PC-3 (cell line): ENCODE measurements at regions not wholly inside any gene's neighbourhood (a gene's known extent, or its start where the extent isn't known, plus 50 kb on each side); places are given as distances from the start of the nearest gene placed in this dataset.

Source experiments
- EZH2 ChIP-seq: fragments of 300-600 bp; sonication (generic); IDR thresholded peaks from one replicate; pipeline ENCODE4 v1.6.1; 2017; ENCODE audit warnings: antibody characterized with exemption, mild to moderate bottlenecking, low read length; ENCODE audit not compliant: unreplicated experiment
- EZH2phosphoT487 ChIP-seq: fragments of 300-600 bp; sonication (generic); IDR thresholded peaks from 2 replicates; pipeline ENCODE4 v1.6.1; 2018; ENCODE audit warnings: mild to moderate bottlenecking, antibody characterized with exemption, low read length, borderline replicate concordance

- TF ChIP-seq EZH2phosphoT487 (no peak), EZH2 (no peak)
These were observed 131.3 kb upstream of the CDH8 start for GRCh38 chr16:62167551-62167950.
